Fibroblast of peridontal ligament (primary cell): ENCODE measurements at regions not wholly inside any gene's neighbourhood (a gene's known extent, or its start where the extent isn't known, plus 50 kb on each side); places are given as distances from the start of the nearest gene placed in this dataset.
"Not testable (repeated sequence)": the region's sequence is repeated elsewhere in the genome, so short reads cannot be mapped to it uniquely, and the experiment has no call there.

ENCODE experiments used
- DNase-seq: peaks from one replicate; pipeline ENCODE4 v3.0.0-alpha.2; 2010; ENCODE audit errors: extremely low read depth

DNA sequence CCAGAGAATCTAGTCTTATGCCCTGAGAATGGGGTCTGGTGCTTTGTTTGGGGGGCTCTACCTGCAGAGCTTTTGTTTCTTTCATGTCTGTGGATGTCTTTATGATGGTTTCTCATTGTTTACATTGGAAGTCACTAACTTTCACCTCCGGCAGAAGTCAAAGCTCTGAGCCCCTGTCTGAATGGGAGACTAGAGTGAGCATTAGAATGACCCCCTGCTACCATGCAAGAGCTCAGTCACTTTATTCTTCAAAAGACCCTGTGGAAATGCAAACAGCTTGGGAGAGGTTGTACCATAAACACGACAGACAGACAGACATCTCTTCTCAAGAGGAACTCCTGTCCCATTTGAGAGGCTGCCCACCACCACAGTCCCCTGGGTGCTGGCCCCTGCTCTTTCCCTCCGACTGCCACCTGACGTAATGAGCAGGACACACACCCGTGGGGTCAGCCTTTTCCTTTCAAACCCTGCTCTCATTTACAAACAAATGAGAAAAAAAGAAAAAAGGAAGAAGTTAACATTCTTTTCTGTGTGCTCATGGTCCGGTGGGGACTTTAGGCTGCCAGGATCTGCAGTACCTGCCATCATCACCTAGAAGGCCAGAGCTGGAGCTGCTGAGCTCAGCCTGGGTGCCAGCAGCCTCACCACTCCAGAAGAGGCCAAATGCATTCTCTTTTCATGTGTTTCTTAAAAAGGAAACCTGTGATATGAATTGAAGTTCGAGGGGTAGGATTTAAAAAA lies 91.6 kb downstream of the FZD1 start:
- no peak for DNase-seq

DNA sequence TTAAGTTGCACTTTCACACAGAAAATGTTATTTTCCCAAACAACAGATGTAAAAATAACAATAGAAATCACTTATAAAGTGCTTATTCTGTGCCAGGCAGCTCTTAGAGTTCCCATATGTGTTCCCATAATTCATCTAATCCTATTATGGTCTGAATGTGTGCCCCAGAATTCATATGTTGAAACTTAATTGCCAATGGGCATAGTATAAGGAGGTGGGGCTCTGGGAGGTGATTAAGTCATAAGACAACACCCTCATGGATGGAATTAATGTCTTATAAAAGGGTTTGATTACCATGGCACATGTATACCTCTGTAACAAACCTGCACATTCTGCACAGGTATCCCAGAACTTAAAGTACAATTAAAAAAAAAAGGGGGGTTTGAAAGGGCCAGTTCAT lies 92.7 kb downstream of the FZD1 start:
- DNase-seq = no peak

DNA sequence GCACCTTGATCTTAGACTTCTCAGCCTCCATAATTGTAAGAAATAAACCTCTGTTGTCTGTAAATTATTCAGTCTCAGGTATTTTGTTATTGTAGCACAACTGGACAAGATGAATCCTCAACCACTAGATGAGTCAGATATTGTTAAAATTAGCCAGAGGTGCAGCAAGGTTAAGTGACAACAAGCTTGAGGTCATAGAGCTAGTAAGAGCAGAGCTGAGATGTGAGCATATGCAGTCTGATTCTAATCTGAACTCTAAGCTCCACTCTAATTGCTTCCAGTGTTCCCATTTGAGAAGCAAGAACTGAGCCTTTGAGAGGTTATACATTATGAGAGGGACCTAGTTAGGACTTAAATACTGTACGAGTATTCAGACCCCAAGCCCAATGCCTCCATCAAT lies 93.1 kb downstream of the FZD1 start:
- peak; percentile 10 for DNase-seq

DNA sequence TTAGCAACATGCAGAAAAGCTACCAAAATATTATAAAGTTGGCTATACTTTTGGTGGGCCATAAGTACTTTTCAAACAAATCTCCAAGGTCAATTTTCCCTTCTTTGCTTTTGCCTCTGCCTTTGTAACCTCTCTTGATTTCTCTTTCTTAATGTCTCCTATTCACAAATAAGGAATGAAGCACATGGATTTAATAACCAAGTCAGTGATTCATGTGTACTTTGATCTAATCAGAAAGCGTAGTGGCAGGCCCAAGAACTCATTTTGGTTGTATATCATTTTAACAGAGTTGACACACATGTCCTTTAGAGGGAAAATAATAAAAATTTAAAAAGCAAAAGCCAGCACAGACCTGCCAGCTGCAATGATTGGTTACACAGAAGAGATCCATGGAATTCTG lies 93.7 kb downstream of the FZD1 start:
- peak; percentile 55 for DNase-seq

GRCh38 chr7:91358303-91358702 lies 94.1 kb downstream of the FZD1 start:
- DNase-seq = peak; percentile 3

GRCh38 chr7:91365097-91365496 lies 100.9 kb downstream of the FZD1 start:
- not testable (repeated sequence) for DNase-seq

DNA sequence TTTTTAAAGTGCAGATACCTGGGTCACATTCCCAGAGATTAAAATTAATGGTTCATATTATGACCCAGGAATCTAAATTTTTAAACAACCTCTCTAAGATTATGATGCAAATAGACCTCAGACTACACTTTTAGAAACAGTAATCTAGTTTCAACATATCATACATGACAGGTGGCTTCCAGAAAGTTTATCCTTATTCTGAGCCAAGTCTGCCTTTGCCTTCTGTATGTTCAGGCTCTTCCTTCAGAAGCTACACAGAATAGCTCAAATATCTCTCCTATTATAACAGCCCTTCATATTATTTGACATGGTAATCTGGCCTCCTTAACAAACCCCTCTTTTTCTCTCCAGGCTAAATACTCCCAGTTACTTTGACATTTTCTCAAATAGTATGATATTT lies 101.9 kb downstream of the FZD1 start:
- DNase-seq = no peak

DNA sequence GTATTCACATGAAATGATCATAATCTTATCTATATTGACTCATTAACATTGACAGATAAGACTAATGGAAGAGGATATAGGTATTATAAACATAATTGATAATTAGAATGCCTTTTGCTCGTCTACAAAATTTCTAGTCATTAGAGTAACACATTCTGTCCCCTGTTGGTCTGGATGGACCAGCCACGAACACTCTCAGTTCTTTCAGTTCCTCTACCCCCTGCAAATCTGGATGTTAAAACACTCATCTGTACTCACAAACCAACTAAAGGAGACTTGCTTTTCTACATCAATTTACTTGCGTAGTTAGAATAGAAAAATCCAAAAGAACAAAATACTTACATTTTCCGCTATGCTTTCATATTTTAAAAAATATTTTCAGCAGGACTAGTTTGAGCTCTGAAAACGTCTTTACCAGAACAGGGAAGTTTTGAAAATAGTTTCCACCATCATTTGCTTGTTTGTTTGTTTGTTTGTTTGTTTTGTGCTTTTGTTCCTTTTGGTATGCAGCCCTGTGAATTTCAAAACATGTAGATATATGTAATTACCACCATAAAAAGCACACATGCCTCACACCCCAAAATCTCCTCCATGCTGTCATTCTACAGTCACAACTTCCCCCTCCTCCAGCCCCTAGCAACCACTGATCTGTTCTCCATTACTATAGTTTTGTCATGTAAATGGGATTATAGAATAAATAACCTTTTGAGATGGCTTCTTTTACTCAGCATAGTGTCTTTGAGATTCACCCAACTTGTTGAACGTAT lies 103.8 kb downstream of the FZD1 start:
- no peak for DNase-seq

DNA sequence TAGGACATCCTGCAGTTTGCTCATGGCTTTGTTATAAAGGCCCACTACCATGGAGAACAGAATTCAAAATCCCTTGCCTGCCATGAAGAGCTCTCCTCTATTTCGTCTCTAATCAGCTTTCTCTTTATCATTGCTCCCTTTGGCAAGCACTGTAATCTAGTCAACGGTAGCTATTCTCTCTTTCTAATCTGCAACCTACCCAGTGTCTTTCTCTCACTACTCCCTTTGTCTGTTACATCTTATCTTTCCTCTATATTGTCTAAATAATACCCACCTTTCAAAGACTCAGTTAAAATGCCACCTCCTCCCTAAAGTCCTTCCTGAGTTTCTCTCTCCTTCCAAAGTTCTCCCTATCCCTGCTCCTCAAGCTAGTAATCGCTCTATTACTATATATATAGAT lies 108.1 kb downstream of the FZD1 start:
- no peak for DNase-seq

- DNase-seq = no peak
These were observed 109.0 kb downstream of the FZD1 start for GRCh38 chr7:91373111-91373800.

DNA sequence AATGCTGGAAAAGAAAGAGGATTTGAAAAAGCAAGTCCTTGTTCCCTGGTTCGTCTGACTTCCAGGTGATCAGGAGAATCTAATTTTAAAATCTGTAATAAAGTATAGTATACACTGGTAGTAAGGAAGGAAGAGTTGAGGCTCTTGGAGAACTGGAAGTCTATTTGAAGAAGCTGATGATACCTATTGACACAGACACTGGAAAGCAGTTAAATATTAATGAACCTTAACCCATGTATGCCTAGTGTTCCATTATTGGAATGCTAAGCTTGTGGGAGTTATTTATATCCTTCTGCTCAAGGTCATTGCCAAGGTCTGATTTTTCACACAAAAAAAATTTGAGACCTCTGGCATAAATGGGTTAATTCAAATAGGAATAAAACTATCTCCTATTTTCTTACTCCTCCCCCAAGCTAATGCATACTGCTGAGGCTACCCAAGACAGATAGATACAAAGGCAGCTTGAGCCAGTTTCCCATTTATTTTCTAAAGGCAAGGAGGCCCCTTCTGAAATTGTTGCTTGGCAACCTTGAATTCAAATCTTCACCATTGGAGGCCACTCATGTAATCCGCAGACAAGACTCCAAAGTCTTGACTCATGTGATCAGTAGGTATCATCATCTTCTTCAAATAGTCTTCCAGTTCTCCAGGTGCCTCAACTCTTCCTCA lies 110.2 kb downstream of the FZD1 start:
- no peak for DNase-seq

DNA sequence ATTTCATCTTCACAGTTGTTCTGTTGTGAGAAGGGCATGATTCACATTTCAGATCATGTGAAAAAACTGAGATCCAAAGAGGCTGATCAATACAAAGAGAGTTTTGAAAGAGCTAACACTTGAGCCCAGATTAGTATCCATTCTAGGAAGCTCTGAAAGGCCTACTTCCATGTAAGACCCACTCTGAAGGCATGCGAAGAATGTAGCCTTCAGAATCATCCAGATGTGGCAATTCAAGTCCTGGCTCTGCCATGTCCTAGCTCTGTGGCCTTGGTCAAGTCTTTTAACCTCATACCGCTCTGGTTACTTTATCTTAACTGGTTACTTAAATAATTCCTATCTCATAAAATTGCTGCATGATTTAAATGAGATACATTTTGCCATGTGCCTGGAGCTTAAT lies 111.1 kb downstream of the FZD1 start:
- DNase-seq = no peak

- DNase-seq = no peak
These were observed 113.9 kb downstream of the FZD1 start for GRCh38 chr7:91378131-91378530.

- peak; percentile 12 for DNase-seq
These were observed 115.0 kb downstream of the FZD1 start for GRCh38 chr7:91379236-91379635.

DNA sequence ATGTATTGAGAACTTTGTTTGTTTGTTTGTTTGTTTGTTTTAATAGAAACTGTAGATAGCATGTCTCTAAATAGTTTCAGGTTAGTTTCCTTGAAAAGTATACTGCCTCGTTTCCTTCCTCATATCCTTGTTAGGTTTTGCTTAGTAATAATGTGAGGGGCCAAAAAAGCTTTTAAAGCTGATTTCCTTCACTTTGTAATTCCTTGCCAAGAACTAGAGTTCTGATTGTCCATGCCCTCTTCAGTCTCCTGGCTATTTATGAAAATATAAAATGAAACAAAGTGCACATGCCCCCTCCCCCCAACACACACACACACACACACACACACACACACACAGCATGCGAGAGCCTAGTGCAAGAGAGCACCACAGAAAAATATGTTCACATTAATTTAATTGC lies 115.8 kb downstream of the FZD1 start:
- DNase-seq = no peak

GRCh38 chr7:91383053-91383904 lies 119.0 kb downstream of the FZD1 start:
- DNase-seq = peak; percentile 89

- no peak for DNase-seq
These were observed 119.7 kb downstream of the FZD1 start for GRCh38 chr7:91383905-91384274.

DNA sequence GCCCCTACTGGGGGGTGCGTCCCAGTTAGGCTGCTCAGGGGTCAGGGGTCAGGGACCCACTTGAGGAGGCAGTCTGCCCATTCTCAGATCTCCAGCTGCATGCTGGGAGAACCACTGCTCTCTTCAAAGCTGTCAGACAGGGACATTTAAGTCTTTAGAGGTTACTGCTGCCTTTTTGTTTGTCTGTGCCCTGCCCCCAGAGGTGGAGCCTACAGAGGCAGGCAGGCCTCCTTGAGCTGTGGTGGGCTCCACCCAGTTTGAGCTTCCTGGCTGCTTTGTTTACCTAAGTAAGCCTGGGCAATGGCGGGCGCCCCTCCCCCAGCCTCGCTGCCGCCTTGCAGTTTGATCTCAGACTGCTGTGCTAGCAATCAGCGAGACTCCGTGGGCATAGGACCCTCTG lies 130.5 kb downstream of the FZD1 start:
- DNase-seq = not testable (repeated sequence)

GRCh38 chr7:91395313-91395712 lies 131.1 kb downstream of the FZD1 start:
- not testable (repeated sequence) for DNase-seq

DNA sequence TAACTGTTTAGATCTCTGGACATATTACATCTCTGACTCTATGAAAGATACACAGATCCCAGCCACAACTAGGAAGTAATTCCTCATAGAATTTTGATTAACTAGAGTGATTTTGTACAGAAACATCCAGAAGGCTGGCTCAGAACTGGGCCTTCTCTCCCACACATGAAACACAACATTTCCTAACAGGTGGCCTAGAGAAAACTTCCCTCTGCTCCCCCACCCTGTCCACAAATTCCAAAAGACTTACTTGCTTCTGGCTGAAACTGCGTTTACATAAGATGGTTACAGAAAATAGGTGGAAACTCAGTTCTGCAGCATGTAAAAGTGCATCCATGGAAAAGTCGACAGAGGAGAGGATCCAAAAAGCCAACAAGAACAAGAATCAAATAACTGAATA lies 132.9 kb downstream of the FZD1 start:
- peak; percentile 9 for DNase-seq

GRCh38 chr7:91397612-91398011 lies 133.4 kb downstream of the FZD1 start:
- no peak for DNase-seq
